Hepatocyte (in vitro differentiated cells): ENCODE measurements at regions not wholly inside any gene's neighbourhood (a gene's known extent, or its start where the extent isn't known, plus 50 kb on each side); places are given as distances from the start of the nearest gene placed in this dataset.

ENCODE experiments used
- EZH2 ChIP-seq: fragments of 200-600 bp; sonication (generic); IDR thresholded peaks from 2 replicates; pipeline ENCODE4 v1.6.1; 2016; ENCODE audit warnings: antibody characterized with exemption, mild to moderate bottlenecking, borderline replicate concordance
- TF ChIP-seq, protein P1 (sequence below): fragments of 200-600 bp; sonication (generic); IDR thresholded peaks from 2 replicates; pipeline ENCODE4 v1.5.1; 2016; ENCODE audit warnings: antibody characterized with exemption, mild to moderate bottlenecking; ENCODE audit not compliant: poor library complexity

- TF ChIP-seq EZH2: no peak
- TF ChIP-seq, protein P1, sequence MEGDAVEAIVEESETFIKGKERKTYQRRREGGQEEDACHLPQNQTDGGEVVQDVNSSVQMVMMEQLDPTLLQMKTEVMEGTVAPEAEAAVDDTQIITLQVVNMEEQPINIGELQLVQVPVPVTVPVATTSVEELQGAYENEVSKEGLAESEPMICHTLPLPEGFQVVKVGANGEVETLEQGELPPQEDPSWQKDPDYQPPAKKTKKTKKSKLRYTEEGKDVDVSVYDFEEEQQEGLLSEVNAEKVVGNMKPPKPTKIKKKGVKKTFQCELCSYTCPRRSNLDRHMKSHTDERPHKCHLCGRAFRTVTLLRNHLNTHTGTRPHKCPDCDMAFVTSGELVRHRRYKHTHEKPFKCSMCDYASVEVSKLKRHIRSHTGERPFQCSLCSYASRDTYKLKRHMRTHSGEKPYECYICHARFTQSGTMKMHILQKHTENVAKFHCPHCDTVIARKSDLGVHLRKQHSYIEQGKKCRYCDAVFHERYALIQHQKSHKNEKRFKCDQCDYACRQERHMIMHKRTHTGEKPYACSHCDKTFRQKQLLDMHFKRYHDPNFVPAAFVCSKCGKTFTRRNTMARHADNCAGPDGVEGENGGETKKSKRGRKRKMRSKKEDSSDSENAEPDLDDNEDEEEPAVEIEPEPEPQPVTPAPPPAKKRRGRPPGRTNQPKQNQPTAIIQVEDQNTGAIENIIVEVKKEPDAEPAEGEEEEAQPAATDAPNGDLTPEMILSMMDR: no peak
Measured at GRCh38 chr2:49309461-49309860, 155.1 kb upstream of the FSHR start.
